ENCODE measurements at regions not wholly inside any gene's neighbourhood (a gene's known extent, or its start where the extent isn't known, plus 50 kb on each side); places are given as distances from the start of the nearest gene placed in this dataset.
"Not testable (repeated sequence)": the region's sequence is repeated elsewhere in the genome, so short reads cannot be mapped to it uniquely, and the experiment has no call there.

GRCh38 chr13:69050696-69051095 lies 1056.9 kb upstream of the ATXN8OS start:
- TF ChIP-seq CTCF (IDR thresholded peaks at IDR 0.05; ENCODE audit: low read depth, low read length): no peak
- no peak for DNase-seq (ENCODE audit: extremely low read depth, low read depth)

- no peak for TF ChIP-seq CTCF (IDR thresholded peaks at IDR 0.05; ENCODE audit: low read depth, low read length)
- DNase-seq (ENCODE audit: extremely low read depth, low read depth): no peak
Observed at GRCh38 chr13:69044629-69045028, 1063.0 kb upstream of the ATXN8OS start.

GRCh38 chr13:69040898-69041297 lies 1066.7 kb upstream of the ATXN8OS start:
- TF ChIP-seq CTCF (IDR thresholded peaks at IDR 0.05; ENCODE audit: low read depth, low read length): no peak

DNA sequence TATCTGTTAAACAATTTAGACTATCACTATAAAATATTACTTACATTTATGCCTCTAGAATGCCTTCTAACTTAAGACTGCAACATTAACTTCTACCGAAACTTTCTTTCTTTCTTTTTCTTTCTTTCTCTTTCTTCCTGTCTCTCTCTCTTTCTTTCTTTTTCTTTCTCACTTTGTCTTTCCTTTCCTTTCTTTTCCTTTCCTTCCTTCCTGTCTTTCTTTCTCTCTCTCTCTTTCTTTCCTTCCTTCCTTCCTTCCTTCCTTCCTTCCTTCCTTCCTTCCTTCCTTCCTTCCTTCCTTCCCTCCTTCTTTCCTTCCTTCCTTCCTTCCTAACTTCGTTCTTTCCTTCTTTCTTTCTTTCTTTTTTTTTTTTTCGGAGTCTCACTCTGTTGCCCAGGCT lies 1071.9 kb upstream of the ATXN8OS start:
- TF ChIP-seq CTCF (IDR thresholded peaks at IDR 0.05; ENCODE audit: low read depth, low read length): no peak
- DNase-seq (ENCODE audit: extremely low read depth, low read depth): no peak

More at GRCh38 chr13:69040898-69041297, 1066.7 kb upstream of the ATXN8OS start:
- DNase-seq (ENCODE audit: extremely low read depth, low read depth): no peak

- no peak for TF ChIP-seq CTCF (IDR thresholded peaks at IDR 0.05; ENCODE audit: low read depth, low read length)
- DNase-seq (ENCODE audit: extremely low read depth, low read depth): no peak
Observed at GRCh38 chr13:69028936-69029335, 1078.7 kb upstream of the ATXN8OS start.

- no peak for DNase-seq (ENCODE audit: extremely low read depth, low read depth)
- TF ChIP-seq CTCF (IDR thresholded peaks at IDR 0.05; ENCODE audit: low read depth, low read length): no peak
Observed at GRCh38 chr13:69020120-69020519, 1087.5 kb upstream of the ATXN8OS start.

DNA sequence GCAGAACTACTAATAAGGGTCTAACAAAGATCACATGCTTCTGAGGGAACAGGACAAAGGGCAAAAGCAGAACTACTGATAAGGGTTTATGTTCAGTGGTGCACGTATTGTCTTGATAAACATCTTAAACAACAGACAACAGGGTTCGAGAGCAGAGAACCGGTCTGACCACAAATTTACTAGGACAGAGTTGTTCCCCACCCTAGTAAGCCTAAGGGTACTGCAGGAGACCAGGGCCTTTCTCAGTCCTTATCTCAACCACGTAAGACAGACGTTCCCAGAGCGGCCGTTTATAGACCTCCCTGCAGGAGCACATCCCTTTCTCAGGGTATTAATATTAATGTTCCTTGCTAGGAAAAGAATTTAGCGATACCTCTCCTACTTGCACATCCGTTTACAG lies 1089.5 kb upstream of the ATXN8OS start:
- DNase-seq (ENCODE audit: extremely low read depth, low read depth): not testable (repeated sequence)

GRCh38 chr13:69010789-69011188 lies 1096.8 kb upstream of the ATXN8OS start:
- no peak for TF ChIP-seq CTCF (IDR thresholded peaks at IDR 0.05; ENCODE audit: low read depth, low read length)
- no peak for DNase-seq (ENCODE audit: extremely low read depth, low read depth)
